H9 (cell line): ENCODE measurements at regions not wholly inside any gene's neighbourhood (a gene's known extent, or its start where the extent isn't known, plus 50 kb on each side); places are given as distances from the start of the nearest gene placed in this dataset.

Experiments used
- DNase-seq: peaks from one replicate; pipeline ENCODE4 v3.0.0-alpha.2; 2017
- H2AFZ ChIP-seq: one replicate; pipeline ENCODE4 v1.6.1; 2013; ENCODE audit warnings: mild to moderate bottlenecking, low read length, control low read depth, moderate library complexity
- H2AK5ac ChIP-seq: 2 replicates; pipeline ENCODE4 v1.6.1; 2013; ENCODE audit warnings: low read length, control low read depth, mixed read lengths; ENCODE audit not compliant: insufficient read length
- H2BK120ac ChIP-seq: one replicate; pipeline ENCODE4 v1.6.1; 2013; ENCODE audit warnings: low read depth, mild to moderate bottlenecking, low read length, control low read depth, inconsistent platforms; ENCODE audit not compliant: poor library complexity, severe bottlenecking
- H2BK12ac ChIP-seq: 2 replicates; pipeline ENCODE4 v1.6.1; 2013; ENCODE audit warnings: low read length, control low read depth, mixed read lengths, low read depth; ENCODE audit not compliant: insufficient read length
- H2BK15ac ChIP-seq: 2 replicates; pipeline ENCODE4 v1.6.1; 2013; ENCODE audit warnings: low read depth, low read length, control low read depth
- H2BK20ac ChIP-seq: one replicate; pipeline ENCODE4 v1.6.1; 2013; ENCODE audit warnings: low read depth, mild to moderate bottlenecking, low read length, control low read depth, inconsistent platforms; ENCODE audit not compliant: poor library complexity, severe bottlenecking
- H2BK5ac ChIP-seq: 2 replicates; pipeline ENCODE4 v1.6.1; 2013; ENCODE audit warnings: low read length, control low read depth, mixed read lengths; ENCODE audit not compliant: insufficient read length
- H3K14ac ChIP-seq: 2 replicates; pipeline ENCODE4 v1.6.1; 2013; ENCODE audit warnings: low read length, control low read depth; ENCODE audit not compliant: insufficient read depth
- H3K18ac ChIP-seq: 2 replicates; pipeline ENCODE4 v1.6.1; 2013; ENCODE audit warnings: low read depth, mild to moderate bottlenecking, mixed read lengths, low read length, control low read depth; ENCODE audit not compliant: insufficient read length
- H3K23ac ChIP-seq: 2 replicates; pipeline ENCODE4 v1.6.1; 2013; ENCODE audit warnings: low read length, control low read depth, mixed read lengths, low read depth; ENCODE audit not compliant: insufficient read length
- H3K23me2 ChIP-seq: 2 replicates; pipeline ENCODE4 v1.6.1; 2013; ENCODE audit warnings: low read depth, mild to moderate bottlenecking, mixed read lengths, low read length, control low read depth; ENCODE audit not compliant: insufficient read length, poor library complexity, severe bottlenecking
- H3K27ac ChIP-seq: 2 replicates; pipeline ENCODE4 v1.5.1; 2013; ENCODE audit warnings: low read length, control low read depth, mixed read lengths, low read depth; ENCODE audit not compliant: insufficient read length
- H3K27me3 ChIP-seq: 2 replicates; pipeline ENCODE4 v1.6.1; 2013; ENCODE audit warnings: low read length, control low read depth, inconsistent platforms; ENCODE audit not compliant: insufficient read depth
- H3K4ac ChIP-seq: 2 replicates; pipeline ENCODE4 v1.6.1; 2013; ENCODE audit warnings: low read depth, mild to moderate bottlenecking, control low read depth, inconsistent platforms, low read length, moderate library complexity
- H3K4me1 ChIP-seq: 2 replicates; pipeline ENCODE4 v1.6.1; 2013; ENCODE audit warnings: low read length, control low read depth, inconsistent platforms; ENCODE audit not compliant: insufficient read depth
- H3K4me2 ChIP-seq: 2 replicates; pipeline ENCODE4 v1.6.1; 2013; ENCODE audit warnings: low read length, control low read depth, mixed read lengths; ENCODE audit not compliant: insufficient read length, insufficient read depth
- H3K56ac ChIP-seq: 2 replicates; pipeline ENCODE4 v1.6.1; 2013; ENCODE audit warnings: low read depth, mild to moderate bottlenecking, mixed read lengths, low read length, control low read depth; ENCODE audit not compliant: insufficient read length
- H3K79me1 ChIP-seq: 2 replicates; pipeline ENCODE4 v1.6.1; 2013; ENCODE audit warnings: low read depth, mild to moderate bottlenecking, moderate library complexity, low read length, control low read depth, inconsistent platforms; ENCODE audit not compliant: insufficient read depth, poor library complexity, severe bottlenecking
- H3K79me2 ChIP-seq: 2 replicates; pipeline ENCODE4 v1.6.1; 2013; ENCODE audit warnings: low read length, control low read depth, inconsistent platforms; ENCODE audit not compliant: insufficient read depth
- H3K9ac ChIP-seq: 2 replicates; pipeline ENCODE4 v1.6.1; 2013; ENCODE audit warnings: low read length, control low read depth, mixed read lengths; ENCODE audit not compliant: insufficient read length; ENCODE audit errors: extremely low read depth
- H3K9me3 ChIP-seq: one replicate; pipeline ENCODE4 v1.6.1; 2013; ENCODE audit warnings: low read depth, low read length, inconsistent platforms; ENCODE audit not compliant: control insufficient read depth
- H3T11ph ChIP-seq: one replicate; pipeline ENCODE4 v1.6.1; 2013; ENCODE audit warnings: mild to moderate bottlenecking, low read length, control low read depth, inconsistent platforms
- H4K20me1 ChIP-seq: one replicate; pipeline ENCODE4 v1.6.1; 2013; ENCODE audit not compliant: control insufficient read depth, insufficient read length, insufficient read depth
- H4K5ac ChIP-seq: 2 replicates; pipeline ENCODE4 v1.6.1; 2013; ENCODE audit warnings: low read depth, mild to moderate bottlenecking, mixed read lengths, low read length, control low read depth; ENCODE audit not compliant: insufficient read length
- H4K8ac ChIP-seq: replicated peaks from 2 replicates; pipeline ENCODE4 v1.6.1; 2013; ENCODE audit warnings: low read length, control low read depth, mixed read lengths, low read depth; ENCODE audit not compliant: insufficient read length
- H4K91ac ChIP-seq: 2 replicates; pipeline ENCODE4 v1.6.1; 2013; ENCODE audit warnings: low read depth, mild to moderate bottlenecking, moderate library complexity, mixed read lengths, low read length, control low read depth; ENCODE audit not compliant: insufficient read length
- H3K27ac Mint-ChIP-seq, 3 experiments: 2 replicates in 2 of 3; 3 replicates in 1 of 3; pipeline ENCODE4 v1.8.0; 2020 to 2021; ENCODE audit warnings: mixed read lengths in 3 of 3, mild to moderate bottlenecking in 1 of 3, moderate library complexity in 1 of 3
- H3K27me3 Mint-ChIP-seq: 2 replicates; pipeline ENCODE4 v1.8.0; 2021; ENCODE audit warnings: low read depth, mild to moderate bottlenecking, moderate library complexity, mixed read lengths
- H3K36me3 Mint-ChIP-seq, 3 experiments: 2 replicates in 2 of 3; 3 replicates in 1 of 3; pipeline ENCODE4 v1.8.0; 2020 to 2021; ENCODE audit warnings: low read depth in 3 of 3, mixed read lengths in 3 of 3; ENCODE audit not compliant: insufficient read depth in 1 of 3
- H3K4me1 Mint-ChIP-seq, 2 experiments: 2 replicates each; pipeline ENCODE4 v1.8.0; 2020; ENCODE audit warnings: mixed read lengths in 2 of 2
- H3K4me3 Mint-ChIP-seq, 2 experiments: 2 replicates in 1 of 2; 3 replicates in 1 of 2; pipeline ENCODE4 v1.8.0; 2020 to 2021; ENCODE audit warnings: mild to moderate bottlenecking in 2 of 2, mixed read lengths in 2 of 2, moderate library complexity in 1 of 2
- H3K9me3 Mint-ChIP-seq, 2 experiments: 2 replicates in 1 of 2; 3 replicates in 1 of 2; pipeline ENCODE4 v1.8.0; 2020; ENCODE audit warnings: mild to moderate bottlenecking in 2 of 2, mixed read lengths in 2 of 2, moderate library complexity in 1 of 2
- WGBS: extraction: QIAGEN DNeasy Blood & Tissue Kit; methylation state at CpG from one replicate; pipeline ENCODE4 v1.1.7; 2013; ENCODE audit warnings: missing lambda C conversion rate, low lambda C conversion rate, mixed read lengths; ENCODE audit not compliant: insufficient read length; ENCODE audit errors: extremely low coverage; 5-methylcytosine and 5-hydroxymethylcytosine counted together
- TF ChIP-seq, protein P1 (sequence below): fragments of 200-600 bp; sonication (generic); conservative IDR thresholded peaks from 3 replicates; pipeline ENCODE4 v1.8.0; 2021; ENCODE audit warnings: antibody characterized with exemption, mild to moderate bottlenecking

DNA sequence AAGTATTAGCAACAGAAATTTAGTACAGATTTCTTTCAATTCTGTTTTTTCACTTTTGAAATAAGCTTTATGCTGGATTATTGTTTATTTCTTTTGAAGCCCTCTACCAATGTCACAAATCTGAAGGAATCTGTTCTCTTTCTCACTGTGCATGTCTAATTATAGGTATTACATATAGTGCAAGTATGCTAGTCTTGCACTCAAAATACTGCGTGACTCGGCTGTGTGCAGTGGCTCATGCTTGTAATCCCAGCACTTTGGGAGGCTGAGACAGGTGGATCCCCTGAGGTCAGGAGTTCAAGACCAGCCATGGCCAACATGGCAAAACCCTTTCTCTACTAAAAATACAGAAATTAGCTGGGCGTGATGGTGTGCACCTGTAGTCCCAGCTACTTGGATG lies 95.8 kb upstream of the PLAAT1 start:
- no peak for DNase-seq
- Histone ChIP-seq H4K20me1 (no peaks in the 10 kb centered on the region), H2BK20ac (no peak overlapping the region), H4K8ac (no peak overlapping the region), H4K5ac (no peak overlapping the region), H3K14ac (no peak overlapping the region), H3K79me2 (no peaks in the 10 kb centered on the region), H3K9ac (no peak overlapping the region), H3K79me1 (no peaks in the 10 kb centered on the region), H3K27ac (no peak overlapping the region), H2AK5ac (no peak overlapping the region), H3K23me2 (no peaks in the 10 kb centered on the region), H2BK5ac (no peak overlapping the region), H3K4me1 (no peaks in the 10 kb centered on the region), H4K91ac (no peak overlapping the region), H2AFZ (no peak overlapping the region), H3K27me3 (no peaks in the 10 kb centered on the region), H3T11ph (no peak overlapping the region), H2BK120ac (no peak overlapping the region), H3K56ac (no peak overlapping the region), H2BK15ac (no peak overlapping the region), H2BK12ac (no peak overlapping the region), H3K18ac (no peak overlapping the region), H3K23ac (no peak overlapping the region), H3K4me2 (no peak overlapping the region), H3K9me3 (no peaks in the 10 kb centered on the region), H3K4ac (no peak overlapping the region)
- Mint-ChIP-seq H3K4me3 (no peak overlapping the region), H3K36me3 (no peaks in the 10 kb centered on the region; a peak in 1 of 7 replicates), H3K27ac (no peak overlapping the region), H3K9me3 (no peaks in the 10 kb centered on the region; a peak in 1 of 5 replicates), H3K4me1 (peaks cover 0 to 6% of the 10 kb centered on the region in 2 experiments; a peak in 1 of 4 replicates), H3K27me3 (no peaks in the 10 kb centered on the region)
- TF ChIP-seq, protein P1, sequence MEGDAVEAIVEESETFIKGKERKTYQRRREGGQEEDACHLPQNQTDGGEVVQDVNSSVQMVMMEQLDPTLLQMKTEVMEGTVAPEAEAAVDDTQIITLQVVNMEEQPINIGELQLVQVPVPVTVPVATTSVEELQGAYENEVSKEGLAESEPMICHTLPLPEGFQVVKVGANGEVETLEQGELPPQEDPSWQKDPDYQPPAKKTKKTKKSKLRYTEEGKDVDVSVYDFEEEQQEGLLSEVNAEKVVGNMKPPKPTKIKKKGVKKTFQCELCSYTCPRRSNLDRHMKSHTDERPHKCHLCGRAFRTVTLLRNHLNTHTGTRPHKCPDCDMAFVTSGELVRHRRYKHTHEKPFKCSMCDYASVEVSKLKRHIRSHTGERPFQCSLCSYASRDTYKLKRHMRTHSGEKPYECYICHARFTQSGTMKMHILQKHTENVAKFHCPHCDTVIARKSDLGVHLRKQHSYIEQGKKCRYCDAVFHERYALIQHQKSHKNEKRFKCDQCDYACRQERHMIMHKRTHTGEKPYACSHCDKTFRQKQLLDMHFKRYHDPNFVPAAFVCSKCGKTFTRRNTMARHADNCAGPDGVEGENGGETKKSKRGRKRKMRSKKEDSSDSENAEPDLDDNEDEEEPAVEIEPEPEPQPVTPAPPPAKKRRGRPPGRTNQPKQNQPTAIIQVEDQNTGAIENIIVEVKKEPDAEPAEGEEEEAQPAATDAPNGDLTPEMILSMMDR: no peak
- WGBS: no CpG with 5 or more reads among the region's 3 CpGs
